Stimulated activated CD4-positive, alpha-beta T cell treated with anti-CD3 and anti-CD28 coated beads, Interleukin-15, amount 100 ng/mL, for 48 hours (primary cell): ENCODE measurements at regions not wholly inside any gene's neighbourhood (a gene's known extent, or its start where the extent isn't known, plus 50 kb on each side); places are given as distances from the start of the nearest gene placed in this dataset.

ENCODE experiments used
- DNase-seq, 2 donors: peaks; one replicate each; pipeline ENCODE4 v3.0.0-alpha.2; 2020; ENCODE audit warnings: low read depth in 2 of 2

GRCh38 chr17:72208832-72209231 lies 88.0 kb downstream of the SOX9 start:
- DNase-seq: no peak

GRCh38 chr17:72212041-72212440 lies 91.2 kb downstream of the SOX9 start:
- DNase-seq: no peak

- DNase-seq: no peak
Measured at GRCh38 chr17:72215490-72215889, 94.7 kb downstream of the SOX9 start.

DNA sequence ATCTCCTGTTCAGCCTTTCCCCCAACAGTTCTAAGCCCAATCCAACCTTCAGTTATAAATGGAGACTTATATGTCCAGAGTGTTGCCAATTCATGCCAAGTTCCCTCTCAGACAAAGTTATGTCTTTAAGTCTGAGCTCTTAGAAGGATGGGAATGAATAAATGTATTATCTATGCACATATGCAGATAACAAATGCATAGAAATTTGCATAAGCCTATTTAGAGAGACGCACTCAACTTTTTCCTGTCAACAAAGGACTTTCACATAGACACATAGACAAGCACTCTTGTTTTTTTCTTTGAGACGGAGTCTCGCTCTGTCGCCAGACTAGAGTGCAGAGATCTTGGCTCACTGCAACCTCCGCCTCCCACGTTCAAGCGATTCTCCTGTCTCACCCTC lies 95.1 kb downstream of the SOX9 start:
- no peak for DNase-seq

GRCh38 chr17:72219137-72219823 lies 98.5 kb downstream of the SOX9 start:
- DNase-seq: no peak

GRCh38 chr17:72219824-72220493 lies 99.1 kb downstream of the SOX9 start:
- no peak for DNase-seq

DNA sequence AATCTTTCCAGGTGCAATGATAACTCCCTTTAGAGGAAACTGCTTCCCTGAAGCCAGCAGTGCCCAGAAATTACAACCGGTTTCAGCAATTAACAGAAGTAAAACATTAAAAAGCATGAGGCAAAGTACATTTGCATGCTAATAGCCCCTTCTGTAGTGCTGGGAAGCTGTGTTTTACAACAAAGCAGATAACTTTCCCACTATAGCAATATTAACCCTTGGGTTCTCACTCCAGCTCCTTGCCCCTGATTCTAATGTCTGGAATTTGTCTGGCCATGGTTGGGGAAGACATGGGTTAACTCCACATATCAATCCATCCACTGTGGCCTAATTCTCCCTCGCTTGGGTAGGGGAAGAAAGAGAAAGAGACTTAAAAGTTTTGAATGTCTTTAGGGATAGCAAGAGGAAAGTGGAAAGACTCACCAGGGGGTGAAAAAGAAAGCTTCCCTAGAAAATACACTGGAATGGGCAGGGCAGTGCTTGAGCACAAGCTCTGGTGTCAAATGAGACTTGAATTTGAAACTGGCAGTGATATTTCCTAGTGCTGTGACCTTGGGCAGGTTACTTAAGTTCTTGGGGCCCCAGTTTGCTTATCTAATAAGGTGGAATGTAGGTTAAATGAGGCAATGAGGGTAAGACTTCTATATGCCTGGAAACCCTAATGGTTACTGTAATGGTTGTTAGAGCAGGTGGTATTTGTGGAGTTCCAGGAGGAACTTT lies 102.0 kb downstream of the SOX9 start:
- DNase-seq: no peak

- no peak for DNase-seq
Measured at GRCh38 chr17:72223866-72224291, 103.1 kb downstream of the SOX9 start.

DNA sequence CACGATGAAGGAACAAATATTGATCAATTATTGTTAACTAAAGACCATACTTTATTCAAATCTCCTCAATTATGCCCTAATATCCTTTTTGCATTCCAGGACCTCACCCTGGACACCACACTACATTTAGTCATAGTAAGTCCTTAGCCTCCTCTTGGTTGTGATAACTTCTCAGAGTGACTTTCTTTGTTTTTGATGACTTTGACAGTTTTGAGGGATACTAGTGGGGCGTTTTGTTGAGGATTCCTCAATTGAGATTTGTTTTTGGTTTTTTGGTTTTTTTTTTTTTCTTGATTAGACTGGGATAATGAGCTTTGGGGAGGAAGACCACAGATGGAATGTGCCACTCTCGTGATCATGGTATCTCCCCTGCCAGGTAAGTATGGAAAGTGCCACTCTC lies 105.5 kb downstream of the SOX9 start:
- no peak for DNase-seq

GRCh38 chr17:72233986-72234385 lies 113.2 kb downstream of the SOX9 start:
- no peak for DNase-seq

DNA sequence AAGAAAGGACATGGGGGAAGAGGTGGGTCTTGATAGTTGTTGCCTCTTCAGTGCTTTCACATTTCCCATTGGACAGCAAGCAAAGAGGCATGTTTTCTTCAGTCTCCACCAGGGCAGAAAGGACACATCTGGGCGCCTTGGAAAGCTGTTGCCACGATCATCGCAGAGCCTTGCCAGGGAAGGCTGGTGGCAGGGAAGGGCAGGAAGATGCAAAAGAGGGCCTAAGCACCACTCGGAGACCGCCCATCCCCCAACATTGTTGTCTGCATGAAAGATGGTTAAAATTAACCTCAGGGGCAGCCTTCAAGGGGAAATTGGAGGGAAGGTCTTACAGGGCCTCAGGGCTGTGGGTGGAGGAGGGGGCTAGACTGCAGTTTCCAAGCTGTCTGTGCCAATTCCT lies 114.2 kb downstream of the SOX9 start:
- no peak for DNase-seq

DNA sequence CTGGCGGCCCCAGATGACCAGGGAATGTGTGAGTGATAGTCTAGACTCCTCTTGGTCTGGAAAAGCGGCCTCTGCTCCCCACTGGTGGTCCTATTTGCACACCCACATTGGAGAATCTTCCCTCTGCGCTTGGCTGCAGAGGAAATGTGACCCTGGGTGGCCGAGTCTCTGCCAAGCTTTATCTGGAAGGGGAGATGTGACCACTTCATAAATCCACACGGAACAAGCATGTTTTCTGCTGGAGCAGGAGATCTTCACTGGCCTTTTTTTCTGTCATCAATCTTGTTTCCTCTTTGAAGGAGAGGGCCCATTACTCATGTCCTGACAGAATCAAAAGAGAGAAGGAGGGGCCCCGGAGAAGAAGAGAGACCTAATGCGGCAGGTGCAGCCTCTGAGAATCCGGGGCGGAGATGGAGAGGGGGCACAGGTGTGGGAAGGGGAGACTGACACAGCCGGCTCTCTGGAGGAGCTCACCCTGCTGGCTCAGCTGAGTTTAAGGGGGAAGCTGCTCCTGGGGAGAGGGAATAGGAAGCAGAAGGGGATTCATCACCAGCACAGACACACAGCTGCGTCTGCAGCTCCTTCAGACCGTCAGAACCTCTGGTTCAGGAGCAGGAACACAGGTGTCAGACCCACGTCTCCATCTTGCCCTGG lies 116.3 kb downstream of the SOX9 start:
- no peak for DNase-seq

GRCh38 chr17:72238157-72238673 lies 117.4 kb downstream of the SOX9 start:
- DNase-seq: no peak

- DNase-seq: no peak
Measured at GRCh38 chr17:72239548-72239947, 118.7 kb downstream of the SOX9 start.

GRCh38 chr17:72240333-72240732 lies 119.5 kb downstream of the SOX9 start:
- no peak for DNase-seq

GRCh38 chr17:72244494-72244893 lies 123.7 kb downstream of the SOX9 start:
- DNase-seq: no peak

GRCh38 chr17:72244956-72245355 lies 124.1 kb downstream of the SOX9 start:
- no peak for DNase-seq

GRCh38 chr17:72249441-72249840 lies 128.6 kb downstream of the SOX9 start:
- no peak for DNase-seq

DNA sequence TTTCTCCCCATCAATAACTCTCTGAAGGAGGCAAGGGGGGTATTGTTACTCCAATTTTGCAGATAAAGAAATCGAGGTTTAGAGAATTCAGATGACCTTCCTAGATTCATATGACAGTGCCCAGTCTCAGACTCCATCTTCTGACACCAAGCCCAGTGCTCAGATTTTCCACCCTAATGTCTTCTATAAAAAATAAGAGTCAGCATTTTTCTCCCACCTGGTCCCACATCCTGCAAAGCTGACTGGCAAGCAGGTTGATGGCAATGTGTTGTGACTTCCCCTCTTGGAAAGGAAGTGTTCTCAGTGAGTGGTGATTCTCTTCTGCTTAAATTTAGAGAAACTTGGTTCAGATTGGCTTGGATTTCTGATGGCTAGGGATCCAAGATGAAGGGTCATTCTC lies 129.4 kb downstream of the SOX9 start:
- no peak for DNase-seq

DNA sequence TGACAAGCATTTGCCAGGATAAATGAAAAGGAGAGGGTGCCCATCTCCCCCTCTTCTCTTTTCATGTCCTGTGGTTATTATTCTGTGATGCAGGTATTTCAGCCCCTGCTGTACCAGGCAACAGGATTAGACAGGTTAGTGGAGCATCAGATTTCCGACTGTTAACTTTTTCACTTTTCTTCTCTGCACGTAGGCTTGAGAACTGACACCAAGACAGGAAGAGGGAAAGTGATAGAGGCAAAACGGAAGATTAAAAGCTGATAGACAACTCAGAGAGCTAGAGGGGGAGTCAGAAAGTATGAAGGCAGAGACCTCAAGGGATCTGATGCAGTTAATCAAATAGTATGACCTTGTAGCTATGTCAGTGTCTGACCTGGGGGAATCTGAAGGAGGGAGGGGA lies 132.8 kb downstream of the SOX9 start:
- no peak for DNase-seq

DNA sequence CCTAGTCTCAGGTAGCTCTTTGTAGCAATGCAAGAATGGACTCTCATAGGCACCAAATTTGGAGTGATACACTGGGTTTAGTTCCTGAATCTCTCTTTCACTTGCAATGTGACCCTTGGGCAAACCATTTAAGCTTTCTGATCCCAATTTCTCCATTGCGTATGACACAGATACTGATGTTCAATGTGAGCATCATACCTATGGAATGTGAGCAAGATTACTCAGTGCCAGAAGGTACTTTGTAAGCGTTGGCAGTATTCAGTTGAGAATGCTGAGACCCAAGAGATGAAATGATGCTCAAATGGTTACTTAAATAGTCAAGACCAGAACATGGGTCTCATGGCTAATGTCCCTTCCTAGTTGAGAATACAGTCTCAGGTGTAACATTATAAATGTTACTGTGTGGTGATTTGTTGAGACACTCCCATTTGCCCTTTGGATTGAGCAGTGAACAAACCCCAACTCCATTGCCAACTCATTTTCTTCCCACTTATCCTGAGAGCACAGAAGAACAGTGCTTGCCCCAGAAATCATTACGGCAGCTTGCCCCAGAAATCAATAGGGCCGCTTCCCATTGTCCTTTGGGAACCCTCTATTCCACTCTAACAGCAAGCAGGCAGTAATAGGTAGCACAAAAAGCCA lies 134.1 kb downstream of the SOX9 start:
- DNase-seq: no peak

- DNase-seq: no peak
Measured at GRCh38 chr17:72255481-72255880, 134.7 kb downstream of the SOX9 start.
